OCI-LY7 (cell line): ENCODE measurements at regions not wholly inside any gene's neighbourhood (a gene's known extent, or its start where the extent isn't known, plus 50 kb on each side); places are given as distances from the start of the nearest gene placed in this dataset.

Source experiments
- BruUV-seq: library from RNA; stranded (reverse); fragments of 400-500 nt; replicated peaks from 2 replicates; lab custom pipeline; 2021; lab: Mats Ljungman, UMichigan
- CTCF ChIA-PET: fragments of 300-600 bp; sonication (Branson Sonifier 250); formaldehyde crosslinking; loops from one replicate; lab custom pipeline; 2022; ENCODE audit warnings: antibody characterized with exemption; ENCODE audit not compliant: unreplicated experiment; lab: Charles Lee
- POLR2A ChIA-PET: fragments of 300-600 bp; sonication (Branson Sonifier 250); formaldehyde crosslinking; loops from one replicate; lab custom pipeline; 2022; ENCODE audit warnings: antibody characterized with exemption; lab: Charles Lee
- DNase-seq: peaks from one replicate; pipeline ENCODE4 v3.0.0-alpha.2; 2015; ENCODE audit warnings: low spot score
- H2AFZ ChIP-seq: fragments of 200-600 bp; sonication (generic), shearing (Covaris generic); 2 replicates; pipeline ENCODE4 v1.6.1; 2014; ENCODE audit warnings: mild to moderate bottlenecking, antibody characterized with exemption, low read length, moderate library complexity
- H3K27ac ChIP-seq: fragments of 200-600 bp; sonication (generic); 2 replicates; pipeline ENCODE4 v1.5.1; 2014; ENCODE audit warnings: mixed run types, low read depth, mild to moderate bottlenecking, moderate library complexity, low read length, inconsistent platforms; ENCODE audit not compliant: poor library complexity, severe bottlenecking
- H3K36me3 ChIP-seq: fragments of 200-600 bp; sonication (generic); 2 replicates; pipeline ENCODE4 v1.6.1; 2014; ENCODE audit warnings: mild to moderate bottlenecking, antibody characterized with exemption, low read length, moderate library complexity, mixed read lengths; ENCODE audit not compliant: insufficient read depth
- H3K4me1 ChIP-seq: fragments of 200-600 bp; sonication (generic); 2 replicates; pipeline ENCODE4 v1.5.1; 2014; ENCODE audit warnings: mild to moderate bottlenecking, low read length; ENCODE audit not compliant: insufficient read depth, poor library complexity, severe bottlenecking
- H3K4me2 ChIP-seq: fragments of 200-600 bp; sonication (generic); 2 replicates; pipeline ENCODE4 v1.6.1; 2014; ENCODE audit warnings: mild to moderate bottlenecking, low read length
- H3K4me3 ChIP-seq: fragments of 200-600 bp; sonication (generic); 2 replicates; pipeline ENCODE4 v1.5.1; 2014; ENCODE audit warnings: mild to moderate bottlenecking, low read depth, low read length; ENCODE audit not compliant: poor library complexity, severe bottlenecking
- H3K79me2 ChIP-seq: fragments of 200-600 bp; sonication (generic); 2 replicates; pipeline ENCODE4 v1.6.1; 2016; ENCODE audit warnings: low read depth, mild to moderate bottlenecking, low read length, moderate library complexity, mixed read lengths; ENCODE audit not compliant: insufficient read depth
- H3K9me2 ChIP-seq: fragments of 200-600 bp; sonication (generic); 2 replicates; pipeline ENCODE4 v1.6.1; 2016; ENCODE audit warnings: mild to moderate bottlenecking, low read length, mixed read lengths; ENCODE audit not compliant: insufficient read depth
- H3K9me3 ChIP-seq: fragments of 200-600 bp; sonication (generic); 2 replicates; pipeline ENCODE4 v1.6.1; 2014; ENCODE audit warnings: mild to moderate bottlenecking, mixed run types, low read length, mixed read lengths
- H4K20me1 ChIP-seq: fragments of 200-600 bp; sonication (generic); 2 replicates; pipeline ENCODE4 v1.6.1; 2014; ENCODE audit warnings: mild to moderate bottlenecking, antibody characterized with exemption, low read length, moderate library complexity, mixed read lengths; ENCODE audit not compliant: insufficient read depth
- CTCF ChIP-seq: fragments of 200-600 bp; sonication (generic); conservative IDR thresholded peaks from 2 replicates; pipeline ENCODE4 v1.5.1; 2014; ENCODE audit warnings: mild to moderate bottlenecking, antibody characterized with exemption, low read length, moderate library complexity, mixed read lengths
- EZH2phosphoT487 ChIP-seq: fragments of 200-600 bp; sonication (generic); IDR thresholded peaks from 2 replicates; pipeline ENCODE4 v1.6.1; 2018; ENCODE audit warnings: low read depth, borderline replicate concordance, mild to moderate bottlenecking, mixed run types, antibody characterized with exemption, low read length, moderate library complexity, mixed read lengths
- intact Hi-C: fragments of 100-400 bp; cut with micrococcal nuclease; formaldehyde crosslinking; loops from one replicate; pipeline ENCODE4 v1.10.0; 2022; ENCODE audit not compliant: unreplicated experiment

- H3K27ac ChIP-seq = no peak overlapping the region
- ChIA-PET CTCF (no interaction called here), POLR2A (no interaction called here)
- no TSS peak for BruUV-seq
- no peak for TF ChIP-seq CTCF
- no peak for TF ChIP-seq EZH2phosphoT487
- H3K4me3 ChIP-seq = no peak overlapping the region
- no peaks in the 10 kb centered on the region for H3K9me3 ChIP-seq
- H3K79me2 ChIP-seq = no peaks in the 10 kb centered on the region
- DNase-seq = no peak
- H3K4me2 ChIP-seq = no peak overlapping the region
- H4K20me1 ChIP-seq = no peaks in the 10 kb centered on the region
- no peaks in the 10 kb centered on the region for H3K36me3 ChIP-seq
- intact Hi-C loops = no loop called here
- no peaks in the 10 kb centered on the region for H3K9me2 ChIP-seq
- no peaks in the 10 kb centered on the region for H3K4me1 ChIP-seq
- H2AFZ ChIP-seq = no peak overlapping the region
Measured at GRCh38 chr6:22361576-22361975, 64.7 kb upstream of the PRL start.

DNA sequence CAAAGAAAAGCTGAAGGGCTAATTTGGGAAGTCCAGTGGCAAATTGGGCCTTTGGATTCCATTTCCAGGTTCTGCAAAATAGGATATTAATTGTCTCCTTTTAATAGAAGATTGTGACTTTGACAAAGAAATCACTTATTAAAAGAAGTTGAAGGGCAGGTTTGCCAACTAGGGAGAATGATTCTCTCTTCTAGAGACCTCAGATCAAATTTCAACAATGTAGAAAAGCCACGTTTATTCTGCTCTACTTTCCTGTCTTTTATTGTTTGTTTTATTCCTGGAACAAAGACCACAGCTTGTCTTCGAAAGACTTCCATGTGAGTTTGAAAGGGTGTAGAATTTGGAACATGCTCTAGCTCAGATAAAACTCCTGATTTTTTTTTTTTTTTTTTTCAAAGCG, 65.5 kb upstream of the PRL start:
- Histone ChIP-seq H3K9me2 (no peaks in the 10 kb centered on the region), H4K20me1 (no peaks in the 10 kb centered on the region), H3K27ac (no peak overlapping the region), H3K36me3 (no peaks in the 10 kb centered on the region), H3K9me3 (no peaks in the 10 kb centered on the region), H3K4me1 (no peaks in the 10 kb centered on the region), H2AFZ (no peak overlapping the region), H3K4me3 (no peak overlapping the region), H3K79me2 (no peaks in the 10 kb centered on the region), H3K4me2 (no peak overlapping the region)
- CTCF ChIA-PET = no interaction called here
- intact Hi-C loops = no loop called here
- no peak for DNase-seq
- no TSS peak for BruUV-seq
- POLR2A ChIA-PET = interaction anchor here (0.7 to 0.8 kb wide), 2 partner anchors 32 to 370 kb away, joined by 3 read pairs; no protein-coding TSS in a partner anchor
- TF ChIP-seq EZH2phosphoT487 = no peak

- TF ChIP-seq EZH2phosphoT487 (no peak), CTCF (no peak)
- H3K36me3 ChIP-seq = no peaks in the 10 kb centered on the region
- H3K9me3 ChIP-seq = no peaks in the 10 kb centered on the region
- H3K4me2 ChIP-seq = no peak overlapping the region
- H3K9me2 ChIP-seq = no peaks in the 10 kb centered on the region
- no peak overlapping the region for H3K4me3 ChIP-seq
- no peak overlapping the region for H2AFZ ChIP-seq
- H3K4me1 ChIP-seq = no peaks in the 10 kb centered on the region
- BruUV-seq = no TSS peak
- ChIA-PET POLR2A (interaction anchor here (0.7 to 0.8 kb wide), 2 partner anchors 31 to 371 kb away, joined by 3 read pairs; no protein-coding TSS in a partner anchor), CTCF (no interaction called here)
- H3K27ac ChIP-seq = no peak overlapping the region
- intact Hi-C loops = no loop called here
- no peaks in the 10 kb centered on the region for H3K79me2 ChIP-seq
- H4K20me1 ChIP-seq = no peaks in the 10 kb centered on the region
- DNase-seq = no peak
Measured at GRCh38 chr6:22363166-22363713, 66.4 kb upstream of the PRL start.
